IMR-90 (cell line): ENCODE measurements at regions not wholly inside any gene's neighbourhood (a gene's known extent, or its start where the extent isn't known, plus 50 kb on each side); places are given as distances from the start of the nearest gene placed in this dataset.

Experiments
- BHLHE40 ChIP-seq: fragments of 150-350 bp; IDR thresholded peaks from 2 replicates; pipeline ENCODE4 v1.6.1; 2016; ENCODE audit warnings: mild to moderate bottlenecking, low read depth, low read length
- POLR2A ChIP-seq: IDR thresholded peaks from 2 replicates; pipeline ENCODE4 v1.6.1; 2012; ENCODE audit warnings: mild to moderate bottlenecking, low read depth, low read length
- TF ChIP-seq, protein P1 (sequence below): conservative IDR thresholded peaks from 2 replicates; pipeline ENCODE4 v1.5.1; 2012; ENCODE audit warnings: mild to moderate bottlenecking, low read depth, low read length, improper control_type of control experiment

DNA sequence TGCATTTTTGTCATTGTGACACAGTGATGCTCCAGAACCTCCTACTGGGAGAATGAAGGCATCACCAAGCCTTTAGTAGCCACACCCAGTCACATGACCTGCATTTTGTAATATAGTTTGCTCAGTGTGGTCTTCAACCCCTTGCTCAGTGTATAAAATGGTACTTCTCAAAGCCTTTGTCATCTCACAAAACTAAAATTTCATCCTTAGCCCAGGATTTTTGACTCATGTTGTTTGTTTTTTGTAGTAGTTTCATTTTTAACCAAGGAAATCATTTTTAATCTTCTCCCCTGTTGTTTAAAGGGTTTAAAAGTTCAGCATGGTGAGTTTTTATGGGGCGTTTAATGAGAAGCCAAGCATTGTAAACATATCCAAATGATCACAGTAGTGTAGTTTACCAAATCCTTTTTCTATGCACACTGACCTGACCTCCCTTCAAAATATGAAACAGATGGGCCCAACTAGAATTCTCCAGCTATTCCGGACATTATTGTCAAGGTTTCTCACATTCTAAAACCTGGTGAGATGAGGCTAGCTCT is 123.5 kb upstream of the IL12A start:
- TF ChIP-seq, protein P1, sequence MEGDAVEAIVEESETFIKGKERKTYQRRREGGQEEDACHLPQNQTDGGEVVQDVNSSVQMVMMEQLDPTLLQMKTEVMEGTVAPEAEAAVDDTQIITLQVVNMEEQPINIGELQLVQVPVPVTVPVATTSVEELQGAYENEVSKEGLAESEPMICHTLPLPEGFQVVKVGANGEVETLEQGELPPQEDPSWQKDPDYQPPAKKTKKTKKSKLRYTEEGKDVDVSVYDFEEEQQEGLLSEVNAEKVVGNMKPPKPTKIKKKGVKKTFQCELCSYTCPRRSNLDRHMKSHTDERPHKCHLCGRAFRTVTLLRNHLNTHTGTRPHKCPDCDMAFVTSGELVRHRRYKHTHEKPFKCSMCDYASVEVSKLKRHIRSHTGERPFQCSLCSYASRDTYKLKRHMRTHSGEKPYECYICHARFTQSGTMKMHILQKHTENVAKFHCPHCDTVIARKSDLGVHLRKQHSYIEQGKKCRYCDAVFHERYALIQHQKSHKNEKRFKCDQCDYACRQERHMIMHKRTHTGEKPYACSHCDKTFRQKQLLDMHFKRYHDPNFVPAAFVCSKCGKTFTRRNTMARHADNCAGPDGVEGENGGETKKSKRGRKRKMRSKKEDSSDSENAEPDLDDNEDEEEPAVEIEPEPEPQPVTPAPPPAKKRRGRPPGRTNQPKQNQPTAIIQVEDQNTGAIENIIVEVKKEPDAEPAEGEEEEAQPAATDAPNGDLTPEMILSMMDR: 0 out of 2 replicates have a peak, but pooled peaks have one; percentile 6
- TF ChIP-seq BHLHE40: no peak
- TF ChIP-seq POLR2A: no peak
